ENCODE measurements at regions not wholly inside any gene's neighbourhood (a gene's known extent, or its start where the extent isn't known, plus 50 kb on each side); places are given as distances from the start of the nearest gene placed in this dataset.

DNA sequence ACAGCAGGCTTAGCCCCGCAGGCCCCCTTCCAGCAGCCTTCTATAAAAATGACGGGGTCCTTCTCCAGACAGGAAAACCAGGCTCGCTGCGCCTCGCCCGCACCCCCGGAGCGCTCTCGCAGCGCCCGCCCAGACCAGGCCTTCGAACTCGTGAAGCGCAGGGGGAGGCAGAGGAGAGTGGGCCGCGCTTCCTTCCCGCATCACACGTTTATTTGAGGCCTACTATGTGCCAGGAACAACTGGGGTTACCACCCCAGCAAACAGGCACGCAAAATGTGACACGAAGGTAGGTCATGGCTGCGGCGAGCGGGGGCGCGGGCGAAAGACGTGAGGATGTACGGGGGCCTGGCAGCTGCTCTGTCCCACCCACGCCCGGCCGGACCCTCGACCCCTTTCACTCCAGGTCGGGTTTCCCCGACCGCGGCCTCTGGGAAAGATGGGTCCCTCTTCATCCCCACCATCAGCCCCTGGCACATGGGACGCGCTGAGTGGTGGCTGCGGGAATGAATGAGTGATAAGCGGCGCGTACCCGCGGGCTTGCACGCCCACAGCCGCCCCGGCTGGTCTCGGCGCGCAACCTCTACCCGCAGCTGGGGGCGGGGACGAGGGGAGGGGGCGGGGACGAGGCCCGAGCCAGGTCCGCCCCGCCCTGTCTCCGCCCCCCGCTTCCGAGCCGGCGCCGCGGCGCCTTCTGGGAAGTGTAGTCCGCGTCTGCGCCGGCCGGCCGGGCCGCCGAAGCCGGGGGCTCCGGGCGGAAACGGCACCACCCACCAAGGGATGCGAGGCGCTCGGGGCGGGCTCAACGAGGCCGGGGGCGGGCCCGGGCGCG, 59.1 kb downstream of the ZNF467 start:
- TF ChIP-seq, protein P1, sequence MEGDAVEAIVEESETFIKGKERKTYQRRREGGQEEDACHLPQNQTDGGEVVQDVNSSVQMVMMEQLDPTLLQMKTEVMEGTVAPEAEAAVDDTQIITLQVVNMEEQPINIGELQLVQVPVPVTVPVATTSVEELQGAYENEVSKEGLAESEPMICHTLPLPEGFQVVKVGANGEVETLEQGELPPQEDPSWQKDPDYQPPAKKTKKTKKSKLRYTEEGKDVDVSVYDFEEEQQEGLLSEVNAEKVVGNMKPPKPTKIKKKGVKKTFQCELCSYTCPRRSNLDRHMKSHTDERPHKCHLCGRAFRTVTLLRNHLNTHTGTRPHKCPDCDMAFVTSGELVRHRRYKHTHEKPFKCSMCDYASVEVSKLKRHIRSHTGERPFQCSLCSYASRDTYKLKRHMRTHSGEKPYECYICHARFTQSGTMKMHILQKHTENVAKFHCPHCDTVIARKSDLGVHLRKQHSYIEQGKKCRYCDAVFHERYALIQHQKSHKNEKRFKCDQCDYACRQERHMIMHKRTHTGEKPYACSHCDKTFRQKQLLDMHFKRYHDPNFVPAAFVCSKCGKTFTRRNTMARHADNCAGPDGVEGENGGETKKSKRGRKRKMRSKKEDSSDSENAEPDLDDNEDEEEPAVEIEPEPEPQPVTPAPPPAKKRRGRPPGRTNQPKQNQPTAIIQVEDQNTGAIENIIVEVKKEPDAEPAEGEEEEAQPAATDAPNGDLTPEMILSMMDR (IDR thresholded peaks at IDR 0.05 in 8 of 11, conservative IDR thresholded peaks at IDR 0.05 in 3 of 11), result peak in 1 of 11 experiments; percentile 17
- TF ChIP-seq POLR2AphosphoS5 (IDR thresholded peaks at IDR 0.05), result peak in 1 of 3 donors; percentile 67

Measured in spleen (tissue), 7 donors.